GM21619 (cell line): ENCODE measurements at regions not wholly inside any gene's neighbourhood (a gene's known extent, or its start where the extent isn't known, plus 50 kb on each side); places are given as distances from the start of the nearest gene placed in this dataset.

Experiments used
- ATAC-seq: cut with Tn5 transposase; IDR thresholded peaks from one replicate; pipeline ENCODE4 v1.9.1; 2021; ENCODE audit not compliant: unreplicated experiment

GRCh38 chr2:3959372-3959771 lies 256.0 kb downstream of the DCDC2C start:
- ATAC-seq: no peak

GRCh38 chr2:3960106-3960505 lies 256.7 kb downstream of the DCDC2C start:
- no peak for ATAC-seq

GRCh38 chr2:3962719-3963118 lies 259.3 kb downstream of the DCDC2C start:
- no peak for ATAC-seq

- ATAC-seq: no peak
Observed at GRCh38 chr2:3965211-3965610, 261.8 kb downstream of the DCDC2C start.

GRCh38 chr2:3965953-3966352 lies 262.6 kb downstream of the DCDC2C start:
- no peak for ATAC-seq

- ATAC-seq: no peak
Observed at GRCh38 chr2:3966470-3966869, 263.1 kb downstream of the DCDC2C start.

GRCh38 chr2:3968736-3969135 lies 265.4 kb downstream of the DCDC2C start:
- ATAC-seq: no peak

- ATAC-seq: no peak
Observed at GRCh38 chr2:3970791-3971651, 267.6 kb downstream of the DCDC2C start.

- ATAC-seq: no peak
Observed at GRCh38 chr2:3971652-3972192, 268.3 kb downstream of the DCDC2C start.

GRCh38 chr2:3972377-3972776 lies 269.0 kb downstream of the DCDC2C start:
- ATAC-seq: no peak

GRCh38 chr2:3974765-3975164 lies 271.4 kb downstream of the DCDC2C start:
- no peak for ATAC-seq

- ATAC-seq: no peak
Observed at GRCh38 chr2:3981446-3981987, 278.1 kb downstream of the DCDC2C start.

- no peak for ATAC-seq
Observed at GRCh38 chr2:3982160-3982559, 278.8 kb downstream of the DCDC2C start.

- no peak for ATAC-seq
Observed at GRCh38 chr2:3986063-3986462, 282.7 kb downstream of the DCDC2C start.

GRCh38 chr2:3986530-3987258 lies 283.3 kb downstream of the DCDC2C start:
- no peak for ATAC-seq

- ATAC-seq: no peak
Observed at GRCh38 chr2:4002841-4003403, 299.5 kb downstream of the DCDC2C start.

GRCh38 chr2:4012197-4012596 lies 308.8 kb downstream of the DCDC2C start:
- ATAC-seq: no peak

- ATAC-seq: no peak
Observed at GRCh38 chr2:4018535-4018934, 315.2 kb downstream of the DCDC2C start.

GRCh38 chr2:4020153-4020552 lies 316.8 kb downstream of the DCDC2C start:
- ATAC-seq: no peak

- ATAC-seq: no peak
Observed at GRCh38 chr2:4020649-4021048, 317.3 kb downstream of the DCDC2C start.

GRCh38 chr2:4024605-4025004 lies 321.2 kb downstream of the DCDC2C start:
- no peak for ATAC-seq
